Neutrophil (primary cell): ENCODE measurements at regions not wholly inside any gene's neighbourhood (a gene's known extent, or its start where the extent isn't known, plus 50 kb on each side); places are given as distances from the start of the nearest gene placed in this dataset.

Experiments used
- H3K27ac ChIP-seq: fragments of 200-600 bp; sonication (generic); 2 replicates; pipeline ENCODE4 v1.5.1; 2016; ENCODE audit warnings: mild to moderate bottlenecking, moderate library complexity
- H3K27me3 ChIP-seq: fragments of 200-600 bp; sonication (generic); 2 replicates; pipeline ENCODE4 v1.6.0; 2016; ENCODE audit warnings: mild to moderate bottlenecking
- H3K36me3 ChIP-seq: fragments of 200-600 bp; sonication (generic); 2 replicates; pipeline ENCODE4 v1.5.1; 2017
- H3K4me1 ChIP-seq, 2 experiments: fragments of 200-600 bp in 1 of 2; sonication (generic) in 1 of 2; 1 replicate in 1 of 2; 2 replicates in 1 of 2; pipeline versions ENCODE4 v1.5.1 to v1.6.1; 2013 to 2016; ENCODE audit warnings: low read depth in 1 of 2, low read length in 1 of 2, mild to moderate bottlenecking in 1 of 2, moderate library complexity in 1 of 2; ENCODE audit not compliant: control insufficient read depth in 1 of 2, insufficient read depth in 1 of 2
- H3K4me3 ChIP-seq, 2 experiments: fragments of 200-600 bp in 1 of 2; sonication (generic) in 1 of 2; 1 replicate in 1 of 2; 2 replicates in 1 of 2; pipeline ENCODE4 v1.5.1; 2013 to 2016; ENCODE audit warnings: low read depth in 1 of 2, low read length in 1 of 2, mild to moderate bottlenecking in 1 of 2, moderate library complexity in 1 of 2
- H3K9me3 ChIP-seq: fragments of 200-600 bp; sonication (generic); 2 replicates; pipeline ENCODE4 v1.5.1; 2016
- TF ChIP-seq, protein P1 (sequence below): fragments of 200-600 bp; sonication (generic); IDR thresholded peaks from 2 replicates; pipeline ENCODE4 v1.5.1; 2016; ENCODE audit warnings: antibody characterized with exemption

DNA sequence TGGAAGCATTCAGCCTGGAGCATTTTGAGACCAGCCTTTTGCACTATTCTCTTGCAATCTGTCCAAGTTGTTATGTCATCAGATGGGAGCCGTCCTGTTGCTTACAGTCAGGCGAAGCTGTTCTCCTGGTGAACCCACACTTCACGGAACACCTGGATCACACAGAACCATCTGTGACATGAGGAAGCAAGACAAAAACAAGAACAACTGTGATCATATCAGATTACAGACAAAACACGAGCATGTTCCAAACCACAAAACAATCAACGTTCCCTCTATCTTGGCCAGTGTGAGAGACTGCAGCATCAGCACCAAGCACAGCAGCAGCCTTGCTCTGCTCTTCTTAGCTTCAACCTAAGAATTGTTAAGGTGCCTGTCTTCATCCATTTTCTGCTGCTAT lies 180.5 kb upstream of the SFSWAP start:
- Histone ChIP-seq H3K9me3 (no peaks in the 10 kb centered on the region), H3K27ac (no peak overlapping the region), H3K4me1 (peaks cover 30 to 32% of the 10 kb centered on the region in 2 experiments), H3K27me3 (peaks cover 21% of the 10 kb centered on the region), H3K36me3 (no peaks in the 10 kb centered on the region), H3K4me3 (no peak overlapping the region)
- TF ChIP-seq, protein P1, sequence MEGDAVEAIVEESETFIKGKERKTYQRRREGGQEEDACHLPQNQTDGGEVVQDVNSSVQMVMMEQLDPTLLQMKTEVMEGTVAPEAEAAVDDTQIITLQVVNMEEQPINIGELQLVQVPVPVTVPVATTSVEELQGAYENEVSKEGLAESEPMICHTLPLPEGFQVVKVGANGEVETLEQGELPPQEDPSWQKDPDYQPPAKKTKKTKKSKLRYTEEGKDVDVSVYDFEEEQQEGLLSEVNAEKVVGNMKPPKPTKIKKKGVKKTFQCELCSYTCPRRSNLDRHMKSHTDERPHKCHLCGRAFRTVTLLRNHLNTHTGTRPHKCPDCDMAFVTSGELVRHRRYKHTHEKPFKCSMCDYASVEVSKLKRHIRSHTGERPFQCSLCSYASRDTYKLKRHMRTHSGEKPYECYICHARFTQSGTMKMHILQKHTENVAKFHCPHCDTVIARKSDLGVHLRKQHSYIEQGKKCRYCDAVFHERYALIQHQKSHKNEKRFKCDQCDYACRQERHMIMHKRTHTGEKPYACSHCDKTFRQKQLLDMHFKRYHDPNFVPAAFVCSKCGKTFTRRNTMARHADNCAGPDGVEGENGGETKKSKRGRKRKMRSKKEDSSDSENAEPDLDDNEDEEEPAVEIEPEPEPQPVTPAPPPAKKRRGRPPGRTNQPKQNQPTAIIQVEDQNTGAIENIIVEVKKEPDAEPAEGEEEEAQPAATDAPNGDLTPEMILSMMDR, result no peak

DNA sequence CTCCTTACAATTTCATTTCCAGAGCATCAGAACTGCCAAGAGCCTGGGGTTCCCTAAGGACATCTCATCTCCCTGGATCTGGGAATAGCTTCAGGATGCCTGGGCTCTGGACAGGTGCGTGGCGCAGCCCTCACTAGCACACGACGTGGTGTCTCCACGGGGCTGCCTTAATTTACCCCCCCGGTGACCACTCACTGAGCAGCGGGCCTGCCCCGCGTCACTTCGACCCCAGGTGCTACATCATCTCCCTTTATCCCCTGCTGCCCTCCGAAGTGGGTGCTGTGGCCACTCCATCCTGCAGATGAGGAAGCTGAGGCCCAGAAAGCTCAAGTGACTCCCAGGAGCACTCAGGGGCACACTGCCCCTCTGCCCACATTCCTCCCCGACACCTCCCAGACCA lies 177.8 kb upstream of the SFSWAP start:
- Histone ChIP-seq H3K9me3 (no peaks in the 10 kb centered on the region), H3K27me3 (peaks cover 27% of the 10 kb centered on the region), H3K4me3 (no peak overlapping the region), H3K36me3 (no peaks in the 10 kb centered on the region), H3K27ac (no peak overlapping the region), H3K4me1 (peaks cover 25 to 27% of the 10 kb centered on the region in 2 experiments)
- TF ChIP-seq, protein P1, result no peak

DNA sequence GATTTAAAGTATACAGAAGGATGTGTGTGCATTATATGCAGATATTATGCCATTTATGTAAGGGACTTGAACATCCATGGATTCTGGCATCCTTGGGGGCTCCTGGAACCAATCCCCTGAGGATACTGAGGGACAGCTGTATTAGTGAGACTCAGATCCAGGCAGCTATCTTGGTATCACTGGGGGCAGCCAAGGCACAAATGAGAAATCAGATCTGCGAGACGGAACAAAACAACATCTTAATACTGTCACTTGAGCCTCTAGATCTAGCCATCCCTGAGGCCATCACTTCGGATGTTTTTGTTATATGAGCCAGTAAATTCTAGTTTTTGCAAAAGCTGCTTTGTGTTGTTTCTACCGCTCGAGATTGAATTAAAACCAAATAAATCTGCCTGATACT lies 175.1 kb upstream of the SFSWAP start:
- Histone ChIP-seq H3K4me1 (peaks cover 0 to under 1% of the 10 kb centered on the region in 2 experiments), H3K36me3 (no peaks in the 10 kb centered on the region), H3K9me3 (no peaks in the 10 kb centered on the region), H3K27ac (no peak overlapping the region), H3K4me3 (no peak overlapping the region), H3K27me3 (peaks cover 29% of the 10 kb centered on the region)
- TF ChIP-seq, protein P1, result no peak

DNA sequence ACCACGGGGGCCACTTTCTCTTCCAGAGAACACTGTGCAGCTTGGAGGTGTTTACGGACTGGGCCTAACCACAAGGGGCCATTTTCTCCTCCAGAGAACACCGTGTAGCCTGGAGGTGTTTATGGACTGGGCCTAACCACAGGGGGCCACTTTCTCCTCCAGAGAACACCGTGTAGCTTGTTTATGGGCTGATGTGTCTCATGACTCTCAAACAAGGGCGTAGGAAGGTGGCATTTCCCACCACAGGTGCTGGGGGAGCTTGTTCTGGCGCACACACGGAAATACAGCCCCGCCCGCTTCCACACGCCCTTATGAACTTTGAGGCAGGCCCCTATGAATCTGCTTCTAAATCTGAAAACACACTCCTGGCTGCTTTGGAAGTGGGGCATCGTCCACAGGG lies 174.6 kb upstream of the SFSWAP start:
- TF ChIP-seq, protein P1, result no peak
- H3K4me3 ChIP-seq, result no peak overlapping the region

DNA sequence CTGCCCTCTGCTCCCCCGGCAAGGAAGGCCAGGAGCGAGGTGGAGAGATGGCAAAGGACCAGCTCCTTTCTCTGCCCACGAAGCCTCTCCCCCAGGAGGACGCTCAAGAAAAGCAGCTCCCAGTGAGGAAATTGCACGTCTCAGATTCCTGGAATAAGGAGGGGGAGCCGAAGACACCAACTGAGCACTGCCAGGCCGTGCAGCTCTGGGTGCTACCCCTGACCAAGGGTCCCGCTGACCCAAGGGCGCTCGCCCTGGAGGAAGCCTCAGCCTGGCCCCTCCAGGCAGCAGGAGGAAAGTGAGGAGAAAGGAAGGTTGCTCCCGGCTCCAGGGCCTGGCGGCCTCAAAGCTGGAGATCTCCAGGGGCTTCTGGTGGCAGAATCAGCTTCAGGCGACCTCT lies 174.1 kb upstream of the SFSWAP start:
- Histone ChIP-seq H3K27me3 (peaks cover 28% of the 10 kb centered on the region), H3K36me3 (no peaks in the 10 kb centered on the region), H3K4me1 (no peaks in the 10 kb centered on the region), H3K9me3 (no peaks in the 10 kb centered on the region), H3K4me3 (no peak overlapping the region), H3K27ac (no peak overlapping the region)
- TF ChIP-seq, protein P1, result no peak

More for the DNA sequence above, 174.6 kb upstream of the SFSWAP start:
- H3K9me3 ChIP-seq, result no peaks in the 10 kb centered on the region
- no peak overlapping the region for H3K27ac ChIP-seq
- no peaks in the 10 kb centered on the region for H3K4me1 ChIP-seq
- H3K27me3 ChIP-seq, result peaks cover 29% of the 10 kb centered on the region
- H3K36me3 ChIP-seq, result no peaks in the 10 kb centered on the region
